ENCODE measurements at regions not wholly inside any gene's neighbourhood (a gene's known extent, or its start where the extent isn't known, plus 50 kb on each side); places are given as distances from the start of the nearest gene placed in this dataset.

DNA sequence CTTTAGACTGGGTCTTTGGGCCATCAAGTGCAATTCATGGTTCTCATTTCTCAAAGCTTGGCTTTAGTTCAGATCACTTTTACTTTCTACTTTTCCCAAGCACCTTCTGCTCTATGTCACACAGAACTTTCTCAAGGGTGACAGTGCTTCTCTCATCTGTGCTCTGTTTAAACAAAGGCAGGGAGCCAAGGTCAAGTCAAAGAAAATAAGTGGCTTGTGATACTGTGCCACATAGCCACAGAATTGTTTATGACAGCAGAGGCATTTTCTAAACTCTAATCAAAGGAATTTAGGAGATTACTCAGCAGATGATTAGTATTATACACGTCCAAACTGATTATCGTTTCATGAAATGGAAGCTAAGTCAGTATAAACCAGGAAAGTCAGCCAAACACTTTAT, 348.0 kb downstream of the HDGFL1 start:
- TF ChIP-seq ZNF184 (tag by site-specific recombination; IDR thresholded peaks at IDR 0.05), result no peak
- TF ChIP-seq ZNF654 (tag by site-specific recombination; IDR thresholded peaks at IDR 0.05; ENCODE audit: low read depth), result no peak
- no peak for TF ChIP-seq ZNF670 (tag by site-specific recombination; IDR thresholded peaks at IDR 0.05; ENCODE audit: low read depth)
- no peak for TF ChIP-seq ZNF776 (tag by site-specific recombination; IDR thresholded peaks at IDR 0.05; ENCODE audit: borderline replicate concordance)
- TF ChIP-seq ZBTB21 (tag by site-specific recombination; IDR thresholded peaks at IDR 0.05), result no peak
- no peak for TF ChIP-seq GLIS1 (tag by site-specific recombination; IDR thresholded peaks at IDR 0.05)
- TF ChIP-seq ZBTB8A (tag by site-specific recombination; IDR thresholded peaks at IDR 0.05), result no peak
- TF ChIP-seq ZNF221 (tag by site-specific recombination; IDR thresholded peaks at IDR 0.05; ENCODE audit: borderline replicate concordance), result no peak
- CTCF ChIA-PET, result interaction anchor here (0.7 kb wide), 1 partner anchor 75 kb away, joined by 3 read pairs; no protein-coding TSS in a partner anchor

DNA sequence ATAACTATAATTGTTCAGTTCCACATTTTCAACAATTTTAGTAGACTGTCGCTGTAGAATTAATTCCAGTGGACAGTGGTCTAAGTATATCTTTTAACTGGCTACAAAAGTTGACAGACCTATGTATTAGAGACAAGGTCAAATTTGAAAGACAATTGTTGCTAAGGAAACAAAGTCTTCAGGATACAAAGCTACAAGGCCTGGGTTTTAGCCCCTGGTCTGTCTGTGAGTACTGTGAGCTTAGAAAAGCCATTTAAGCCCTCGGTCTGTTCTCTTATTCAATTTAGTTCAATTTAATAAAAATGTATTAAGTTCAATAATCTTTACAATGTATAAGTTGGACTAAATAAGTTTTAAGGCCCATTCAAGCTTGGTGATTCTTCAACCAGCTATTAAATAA, 352.5 kb downstream of the HDGFL1 start:
- CTCF ChIA-PET, result no interaction called here
- POLR2A ChIA-PET, result no interaction called here
- Histone ChIP-seq H3K36me3 (ENCODE audit: control insufficient read depth in 2 of 2, insufficient read depth in 1 of 2, low read length in 2 of 2) (no peaks in the 10 kb centered on the region), H3K9me3 (ENCODE audit: control insufficient read depth, insufficient read depth, low read depth, low read length) (no peaks in the 10 kb centered on the region), H3K4me3 (ENCODE audit: low read depth, low read length) (no peak overlapping the region), H3K27ac (ENCODE audit: extremely low read depth, low read depth, low read length) (no peak overlapping the region), H3K4me1 (ENCODE audit: control insufficient read depth, insufficient read depth, low read length) (no peaks in the 10 kb centered on the region)
- no peak for TF ChIP-seq ZNF146 (tag by site-specific recombination; IDR thresholded peaks at IDR 0.05)
- TF ChIP-seq ZNF76 (tag by site-specific recombination; IDR thresholded peaks at IDR 0.05; ENCODE audit: borderline replicate concordance, low read depth), result no peak
- TF ChIP-seq, protein P1, sequence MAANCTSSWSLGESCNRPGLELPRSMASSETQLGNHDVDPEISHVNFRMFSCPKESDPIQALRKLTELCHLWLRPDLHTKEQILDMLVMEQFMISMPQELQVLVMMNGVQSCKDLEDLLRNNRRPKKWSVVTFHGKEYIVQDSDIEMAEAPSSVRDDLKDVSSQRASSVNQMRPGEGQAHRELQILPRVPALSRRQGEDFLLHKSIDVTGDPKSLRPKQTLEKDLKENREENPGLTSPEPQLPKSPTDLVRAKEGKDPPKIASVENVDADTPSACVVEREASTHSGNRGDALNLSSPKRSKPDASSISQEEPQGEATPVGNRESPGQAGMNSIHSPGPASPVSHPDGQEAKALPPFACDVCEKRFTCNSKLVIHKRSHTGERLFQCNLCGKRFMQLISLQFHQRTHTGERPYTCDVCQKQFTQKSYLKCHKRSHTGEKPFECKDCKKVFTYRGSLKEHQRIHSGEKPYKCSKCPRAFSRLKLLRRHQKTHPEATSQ (tag by site-specific recombination; IDR thresholded peaks at IDR 0.05), result no peak
- TF ChIP-seq ZNF596 (tag by site-specific recombination; IDR thresholded peaks at IDR 0.05), result no peak
- no peak for TF ChIP-seq ZNF707 (tag by site-specific recombination; IDR thresholded peaks at IDR 0.05)
- TF ChIP-seq ZNF548 (tag by site-specific recombination; IDR thresholded peaks at IDR 0.05), result no peak
- TF ChIP-seq ZNF19 (tag by site-specific recombination; IDR thresholded peaks at IDR 0.05; ENCODE audit: low read depth), result no peak
- TF ChIP-seq, protein P2, sequence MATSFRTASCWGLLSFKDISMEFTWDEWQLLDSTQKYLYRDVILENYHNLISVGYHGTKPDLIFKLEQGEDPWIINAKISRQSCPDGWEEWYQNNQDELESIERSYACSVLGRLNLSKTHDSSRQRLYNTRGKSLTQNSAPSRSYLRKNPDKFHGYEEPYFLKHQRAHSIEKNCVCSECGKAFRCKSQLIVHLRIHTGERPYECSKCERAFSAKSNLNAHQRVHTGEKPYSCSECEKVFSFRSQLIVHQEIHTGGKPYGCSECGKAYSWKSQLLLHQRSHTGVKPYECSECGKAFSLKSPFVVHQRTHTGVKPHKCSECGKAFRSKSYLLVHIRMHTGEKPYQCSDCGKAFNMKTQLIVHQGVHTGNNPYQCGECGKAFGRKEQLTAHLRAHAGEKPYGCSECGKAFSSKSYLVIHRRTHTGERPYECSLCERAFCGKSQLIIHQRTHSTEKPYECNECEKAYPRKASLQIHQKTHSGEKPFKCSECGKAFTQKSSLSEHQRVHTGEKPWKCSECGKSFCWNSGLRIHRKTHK (tag by site-specific recombination; IDR thresholded peaks at IDR 0.05), result no peak
- TF ChIP-seq ZNF221 (tag by site-specific recombination; IDR thresholded peaks at IDR 0.05; ENCODE audit: borderline replicate concordance), result no peak
- TF ChIP-seq ZNF843 (tag by site-specific recombination; IDR thresholded peaks at IDR 0.05), result no peak
- TF ChIP-seq ZEB2 (tag by site-specific recombination; IDR thresholded peaks at IDR 0.05), result no peak
- TF ChIP-seq PRDM1 (tag by site-specific recombination; IDR thresholded peaks at IDR 0.05), result no peak

More for the DNA sequence above, 348.0 kb downstream of the HDGFL1 start:
- Histone ChIP-seq H3K9me3 (ENCODE audit: control insufficient read depth, insufficient read depth, low read depth, low read length) (no peaks in the 10 kb centered on the region), H3K4me3 (ENCODE audit: low read depth, low read length) (no peak overlapping the region), H3K36me3 (ENCODE audit: control insufficient read depth in 2 of 2, insufficient read depth in 1 of 2, low read length in 2 of 2) (no peaks in the 10 kb centered on the region), H3K4me1 (ENCODE audit: control insufficient read depth, insufficient read depth, low read length) (no peaks in the 10 kb centered on the region), H3K27ac (ENCODE audit: extremely low read depth, low read depth, low read length) (no peak overlapping the region)
- POLR2A ChIA-PET, result no interaction called here

DNA sequence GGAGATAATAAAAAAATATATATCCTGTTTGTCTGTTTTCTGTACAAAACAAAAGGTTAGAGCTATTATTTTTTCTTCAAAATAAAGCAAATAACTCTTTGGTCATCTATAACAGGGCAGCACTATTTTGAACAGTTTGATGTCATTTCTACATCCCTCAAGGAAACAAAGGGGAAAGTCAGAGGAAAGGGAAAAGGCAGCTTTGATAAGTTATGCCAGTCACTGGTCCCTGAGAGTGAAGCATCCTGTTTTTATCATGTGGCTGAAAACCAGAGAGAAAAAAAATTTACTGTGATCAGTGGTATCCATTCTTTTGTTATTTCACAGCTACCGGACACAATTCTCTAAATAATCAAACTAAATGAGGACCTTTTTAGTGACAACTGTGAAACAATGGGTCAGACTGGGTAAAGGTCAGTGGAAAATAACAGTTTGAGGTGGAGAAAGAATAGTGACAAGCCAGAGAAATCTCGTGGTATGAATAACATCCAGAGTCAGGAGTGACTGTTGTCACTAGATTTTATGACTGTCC, 356.0 kb downstream of the HDGFL1 start:
- no peak for TF ChIP-seq ZNF214 (tag by site-specific recombination; IDR thresholded peaks at IDR 0.05; ENCODE audit: borderline replicate concordance)
- TF ChIP-seq ZBTB8A (tag by site-specific recombination; IDR thresholded peaks at IDR 0.05), result no peak
- no peak for TF ChIP-seq ZNF544 (tag by site-specific recombination; IDR thresholded peaks at IDR 0.05)
- TF ChIP-seq ZNF768 (tag by site-specific recombination; IDR thresholded peaks at IDR 0.05), result no peak
- no peak for TF ChIP-seq ZNF660 (tag by site-specific recombination; IDR thresholded peaks at IDR 0.05)
- TF ChIP-seq ZNF560 (tag by site-specific recombination; IDR thresholded peaks at IDR 0.05; ENCODE audit: borderline replicate concordance), result no peak
- no peak for TF ChIP-seq ZSCAN30 (tag by site-specific recombination; IDR thresholded peaks at IDR 0.05)
- TF ChIP-seq ZIC2 (tag by site-specific recombination; IDR thresholded peaks at IDR 0.05), result no peak
- TF ChIP-seq ZNF335 (tag by site-specific recombination; conservative IDR thresholded peaks at IDR 0.05), result no peak
- no peak for TF ChIP-seq WT1 (tag by site-specific recombination; IDR thresholded peaks at IDR 0.05)
- TF ChIP-seq ZNF664 (tag by site-specific recombination; IDR thresholded peaks at IDR 0.05), result no peak
- TF ChIP-seq GLIS2 (tag by site-specific recombination; IDR thresholded peaks at IDR 0.05), result no peak
- TF ChIP-seq ZNF549 (tag by site-specific recombination; IDR thresholded peaks at IDR 0.05), result no peak
- no peak for TF ChIP-seq HOXC10 (CRISPR knock-in tag; IDR thresholded peaks at IDR 0.05)
- H3K4me3 ChIP-seq (ENCODE audit: low read depth, low read length), result no peak overlapping the region
- ChIA-PET POLR2A (no interaction called here), CTCF (interaction anchor here (0.6 to 1.1 kb wide), 3 partner anchors 25 to 1066 kb away, joined by 3 to 4 read pairs (median 4); no protein-coding TSS in a partner anchor)
- H3K27ac ChIP-seq (ENCODE audit: extremely low read depth, low read depth, low read length), result no peak overlapping the region
- no peaks in the 10 kb centered on the region for H3K9me3 ChIP-seq (ENCODE audit: control insufficient read depth, insufficient read depth, low read depth, low read length)
- H3K36me3 ChIP-seq (ENCODE audit: control insufficient read depth in 2 of 2, insufficient read depth in 1 of 2, low read length in 2 of 2), result no peaks in the 10 kb centered on the region
- no peaks in the 10 kb centered on the region for H3K4me1 ChIP-seq (ENCODE audit: control insufficient read depth, insufficient read depth, low read length)
